DND-41 (cell line): ENCODE measurements at regions not wholly inside any gene's neighbourhood (a gene's known extent, or its start where the extent isn't known, plus 50 kb on each side); places are given as distances from the start of the nearest gene placed in this dataset.

ENCODE experiments used
- ATAC-seq: fragments of 200-7000 bp; cut with Tn5 transposase; 3 replicates; pipeline ENCODE4 v1.9.1; 2021; ENCODE audit warnings: low read depth; ENCODE audit not compliant: insufficient read depth
- DNase-seq: peaks from one replicate; pipeline ENCODE4 v3.0.0-alpha.2; 2020
- H2AFZ ChIP-seq: 2 replicates; pipeline ENCODE4 v1.6.0; 2012; ENCODE audit warnings: low read depth, low read length
- H3K27ac ChIP-seq: 2 replicates; pipeline ENCODE4 v1.5.1; 2012; ENCODE audit warnings: low read length, inconsistent platforms
- H3K27me3 ChIP-seq: fragments of 200-600 bp; sonication (generic); 2 replicates; pipeline ENCODE4 v1.6.0; 2012; ENCODE audit warnings: low read length, mild to moderate bottlenecking, inconsistent platforms; ENCODE audit not compliant: insufficient read depth, poor library complexity
- H3K36me3 ChIP-seq: 2 replicates; pipeline ENCODE4 v1.5.1; 2012; ENCODE audit warnings: low read length, inconsistent platforms; ENCODE audit not compliant: insufficient read depth
- H3K4me1 ChIP-seq: 2 replicates; pipeline ENCODE4 v1.5.1; 2012; ENCODE audit warnings: mild to moderate bottlenecking, low read length; ENCODE audit not compliant: insufficient read depth
- H3K4me2 ChIP-seq: 2 replicates; pipeline ENCODE4 v1.6.0; 2012; ENCODE audit warnings: mild to moderate bottlenecking, moderate library complexity, low read length, inconsistent platforms; ENCODE audit not compliant: insufficient read depth
- H3K4me3 ChIP-seq, 2 experiments: fragments of 200-600 bp in 1 of 2; shearing (Covaris generic) in 1 of 2; 2 replicates each; pipeline ENCODE4 v1.5.1; 2012 to 2016; ENCODE audit warnings: inconsistent platforms in 2 of 2, low read length in 2 of 2, mild to moderate bottlenecking in 2 of 2, low read depth in 1 of 2, moderate library complexity in 1 of 2
- H3K79me2 ChIP-seq: 2 replicates; pipeline ENCODE4 v1.6.0; 2012; ENCODE audit warnings: low read length, inconsistent platforms; ENCODE audit not compliant: insufficient read depth
- H3K9ac ChIP-seq: 2 replicates; pipeline ENCODE4 v1.6.0; 2012; ENCODE audit warnings: low read depth, mild to moderate bottlenecking, inconsistent platforms, low read length, moderate library complexity
- H3K9me3 ChIP-seq: 2 replicates; pipeline ENCODE4 v1.5.1; 2012; ENCODE audit warnings: low read length, moderate library complexity, mild to moderate bottlenecking, inconsistent platforms; ENCODE audit not compliant: insufficient read depth, severe bottlenecking
- H4K20me1 ChIP-seq: 2 replicates; pipeline ENCODE4 v1.6.0; 2012; ENCODE audit warnings: low read length; ENCODE audit not compliant: insufficient read depth
- CTCF ChIP-seq: IDR thresholded peaks from 2 replicates; pipeline ENCODE4 v1.5.1; 2012; ENCODE audit warnings: borderline replicate concordance, low read length, moderate library complexity, mild to moderate bottlenecking; ENCODE audit not compliant: poor library complexity, severe bottlenecking; ENCODE audit errors: extremely low read depth
- EZH2 ChIP-seq: IDR thresholded peaks from 3 replicates; pipeline ENCODE4 v1.6.1; 2012; ENCODE audit warnings: borderline replicate concordance, low read depth, mild to moderate bottlenecking, moderate library complexity, low read length, inconsistent platforms; ENCODE audit not compliant: severe bottlenecking

- Histone ChIP-seq H3K36me3 (no peaks in the 10 kb centered on the region), H3K4me3 (no peak overlapping the region), H3K9me3 (no peaks in the 10 kb centered on the region), H3K4me2 (no peak overlapping the region), H2AFZ (no peak overlapping the region), H4K20me1 (no peaks in the 10 kb centered on the region), H3K27me3 (peaks cover 12% of the 10 kb centered on the region), H3K79me2 (no peaks in the 10 kb centered on the region), H3K9ac (no peak overlapping the region), H3K4me1 (no peaks in the 10 kb centered on the region), H3K27ac (no peak overlapping the region)
- no peak for DNase-seq
- no peak for ATAC-seq
- TF ChIP-seq CTCF = no peak
- TF ChIP-seq EZH2 = no peak
Measured at GRCh38 chr17:34811561-34811960, 149.7 kb downstream of the CCT6B start.

GRCh38 chr17:34800661-34801060 is 160.6 kb downstream of the CCT6B start:
- DNase-seq = peak; percentile 7
- Histone ChIP-seq H3K4me2 (no peak overlapping the region), H3K4me3 (no peak overlapping the region), H3K79me2 (no peaks in the 10 kb centered on the region), H3K4me1 (no peaks in the 10 kb centered on the region), H3K27ac (no peak overlapping the region), H4K20me1 (no peaks in the 10 kb centered on the region), H3K9me3 (no peaks in the 10 kb centered on the region), H2AFZ (no peak overlapping the region), H3K27me3 (no peaks in the 10 kb centered on the region), H3K36me3 (no peaks in the 10 kb centered on the region), H3K9ac (no peak overlapping the region)
- no peak for ATAC-seq
- no peak for TF ChIP-seq CTCF
- no peak for TF ChIP-seq EZH2

GRCh38 chr17:34799751-34800150 is 161.5 kb downstream of the CCT6B start:
- ATAC-seq = no peak
- no peak overlapping the region for H2AFZ ChIP-seq

More at GRCh38 chr17:34799751-34800150, 161.5 kb downstream of the CCT6B start:
- Histone ChIP-seq H3K27me3 (no peaks in the 10 kb centered on the region), H3K27ac (no peak overlapping the region), H3K4me3 (no peak overlapping the region), H4K20me1 (no peaks in the 10 kb centered on the region), H3K9me3 (no peaks in the 10 kb centered on the region), H3K4me2 (no peak overlapping the region), H3K4me1 (no peaks in the 10 kb centered on the region), H3K79me2 (no peaks in the 10 kb centered on the region), H3K36me3 (no peaks in the 10 kb centered on the region), H3K9ac (no peak overlapping the region)
- TF ChIP-seq CTCF = no peak
- DNase-seq = no peak
